RWPE2 (cell line): ENCODE measurements at regions not wholly inside any gene's neighbourhood (a gene's known extent, or its start where the extent isn't known, plus 50 kb on each side); places are given as distances from the start of the nearest gene placed in this dataset.

Experiments
- ATAC-seq: fragments of 200-7000 bp; cut with Tn5 transposase; 3 replicates; pipeline ENCODE4 v1.9.1; 2021; ENCODE audit warnings: low read depth
- DNase-seq: peaks from one replicate; pipeline ENCODE4 v3.0.0-alpha.2; 2020; ENCODE audit warnings: low spot score
- H3K27ac ChIP-seq: fragments of 450-650 bp; 2 replicates; pipeline ENCODE4 v1.5.1; 2017; ENCODE audit warnings: mild to moderate bottlenecking; ENCODE audit not compliant: poor library complexity, severe bottlenecking
- H3K27me3 ChIP-seq: fragments of 250-450 bp; sonication (Bioruptor Pico); 2 replicates; pipeline ENCODE4 v1.5.1; 2021; ENCODE audit warnings: mild to moderate bottlenecking, moderate library complexity; ENCODE audit not compliant: insufficient read depth, poor library complexity, severe bottlenecking
- H3K36me3 ChIP-seq: fragments of 250-450 bp; sonication (Bioruptor Pico); 2 replicates; pipeline ENCODE4 v1.5.1; 2020; ENCODE audit warnings: low read depth, mild to moderate bottlenecking, moderate library complexity
- H3K4me1 ChIP-seq: fragments of 250-450 bp; sonication (Bioruptor Pico); 2 replicates; pipeline ENCODE4 v1.5.1; 2021; ENCODE audit warnings: mild to moderate bottlenecking, moderate library complexity; ENCODE audit not compliant: insufficient read depth, poor library complexity, severe bottlenecking
- H3K4me3 ChIP-seq: fragments of 250-450 bp; sonication (Bioruptor Pico); 2 replicates; pipeline ENCODE4 v1.5.1; 2021; ENCODE audit warnings: mild to moderate bottlenecking, moderate library complexity; ENCODE audit not compliant: severe bottlenecking
- H3K9me3 ChIP-seq: fragments of 250-450 bp; sonication (Bioruptor Pico); 2 replicates; pipeline ENCODE4 v1.5.1; 2021; ENCODE audit warnings: mild to moderate bottlenecking, moderate library complexity; ENCODE audit not compliant: severe bottlenecking
- CTCF ChIP-seq: fragments of 450-650 bp; IDR thresholded peaks from one replicate; pipeline ENCODE4 v1.5.1; 2017; ENCODE audit warnings: mild to moderate bottlenecking, moderate library complexity; ENCODE audit not compliant: poor library complexity, severe bottlenecking

GRCh38 chr2:37784759-37785149 is 113.3 kb upstream of the CDC42EP3 start:
- Histone ChIP-seq H3K9me3 (peaks cover 12% of the 10 kb centered on the region), H3K27ac (peak overlapping the region; percentile 87), H3K27me3 (no peaks in the 10 kb centered on the region), H3K36me3 (no peaks in the 10 kb centered on the region), H3K4me1 (peaks cover 46% of the 10 kb centered on the region), H3K4me3 (no peak overlapping the region)
- DNase-seq, result no peak
- TF ChIP-seq CTCF, result no peak
- ATAC-seq, result no peak

GRCh38 chr2:37786191-37786698 is 114.8 kb upstream of the CDC42EP3 start:
- Histone ChIP-seq H3K27me3 (no peaks in the 10 kb centered on the region), H3K9me3 (peaks cover 12% of the 10 kb centered on the region), H3K4me1 (peaks cover 42% of the 10 kb centered on the region), H3K4me3 (no peak overlapping the region), H3K36me3 (no peaks in the 10 kb centered on the region), H3K27ac (peak overlapping the region; percentile 87)
- no peak for TF ChIP-seq CTCF
- DNase-seq (no peak), ATAC-seq (0 out of 3 replicates have a peak, but pooled peaks have one; percentile 20)

- DNase-seq (peak; percentile 92), ATAC-seq (peak; percentile 82)
- Histone ChIP-seq H3K27me3 (no peaks in the 10 kb centered on the region), H3K27ac (peak overlapping the region; percentile 87), H3K9me3 (peaks cover 12% of the 10 kb centered on the region), H3K4me3 (no peak overlapping the region), H3K36me3 (no peaks in the 10 kb centered on the region), H3K4me1 (peaks cover 36% of the 10 kb centered on the region)
- no peak for TF ChIP-seq CTCF
Observed at GRCh38 chr2:37786854-37787253, 115.4 kb upstream of the CDC42EP3 start.

- no peak overlapping the region for H3K4me3 ChIP-seq
- ATAC-seq, result no peak
- H3K27ac ChIP-seq, result peak overlapping the region; percentile 88
- DNase-seq, result no peak
- H3K27me3 ChIP-seq, result no peaks in the 10 kb centered on the region
- peaks cover 33% of the 10 kb centered on the region for H3K4me1 ChIP-seq
- TF ChIP-seq CTCF, result no peak
- no peaks in the 10 kb centered on the region for H3K36me3 ChIP-seq
- H3K9me3 ChIP-seq, result peaks cover 12% of the 10 kb centered on the region
Observed at GRCh38 chr2:37788602-37789209, 117.3 kb upstream of the CDC42EP3 start.

- Histone ChIP-seq H3K27ac (peak overlapping the region; percentile 88), H3K4me3 (no peak overlapping the region), H3K27me3 (no peaks in the 10 kb centered on the region), H3K36me3 (no peaks in the 10 kb centered on the region), H3K4me1 (peaks cover 33% of the 10 kb centered on the region), H3K9me3 (peaks cover 12% of the 10 kb centered on the region)
- no peak for TF ChIP-seq CTCF
- DNase-seq (no peak), ATAC-seq (peak; percentile 62)
Observed at GRCh38 chr2:37790019-37790418, 118.6 kb upstream of the CDC42EP3 start.
